Activated gamma-delta T cell treated with Interleukin-2 at 50 U/mL for 16 hours (primary cell): ENCODE measurements at regions not wholly inside any gene's neighbourhood (a gene's known extent, or its start where the extent isn't known, plus 50 kb on each side); places are given as distances from the start of the nearest gene placed in this dataset.

ENCODE experiments used
- DNase-seq: peaks from one replicate; pipeline ENCODE4 v3.0.0-alpha.2; 2020

DNA sequence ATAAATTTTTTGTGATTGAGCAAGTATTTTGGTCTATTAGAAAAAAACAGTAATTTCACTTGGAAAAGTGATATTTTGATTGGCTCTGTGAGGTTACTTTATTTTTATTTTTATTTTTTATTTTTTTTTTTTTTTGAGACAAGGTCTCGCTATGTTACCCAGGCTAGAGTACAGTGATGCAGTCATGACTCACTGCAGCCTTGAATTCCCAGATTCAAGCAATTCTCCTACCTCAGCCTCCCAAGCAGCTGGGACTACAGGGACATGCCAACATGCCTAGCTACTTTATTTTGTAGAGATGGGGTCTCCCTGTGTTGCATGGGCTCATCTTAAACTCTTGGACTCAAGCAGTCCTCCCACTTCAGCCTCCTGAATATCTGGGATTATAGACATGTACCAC is 60.9 kb upstream of the MGAT5 start:
- DNase-seq = no peak

GRCh38 chr2:134194519-134194918 is 59.4 kb upstream of the MGAT5 start:
- DNase-seq = no peak

- no peak for DNase-seq
Measured at GRCh38 chr2:134195341-134195740, 58.5 kb upstream of the MGAT5 start.

GRCh38 chr2:134197445-134197844 is 56.4 kb upstream of the MGAT5 start:
- DNase-seq = no peak

- DNase-seq = no peak
Measured at GRCh38 chr2:134198006-134198634, 55.8 kb upstream of the MGAT5 start.

DNA sequence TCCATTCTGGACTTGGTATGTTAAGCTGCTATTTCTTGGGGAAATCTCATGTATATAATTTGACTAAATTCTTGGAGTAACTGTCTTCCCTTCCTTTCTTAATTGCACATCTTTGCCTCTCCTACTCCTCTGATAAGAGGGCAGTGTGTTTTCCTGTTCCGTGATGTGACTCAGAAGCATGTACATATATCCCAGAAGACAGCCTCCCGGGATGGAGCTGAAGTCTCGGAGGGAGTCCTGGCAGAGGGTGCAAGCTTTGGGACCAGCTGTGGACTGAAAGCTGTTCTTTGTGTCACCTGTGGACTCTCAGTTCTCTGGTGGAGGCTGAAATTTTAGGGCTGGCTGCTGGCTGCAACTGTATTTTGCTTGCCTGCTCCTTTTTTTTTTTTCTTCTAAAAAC is 54.7 kb upstream of the MGAT5 start:
- no peak for DNase-seq

GRCh38 chr2:134200036-134200618 is 53.7 kb upstream of the MGAT5 start:
- no peak for DNase-seq

DNA sequence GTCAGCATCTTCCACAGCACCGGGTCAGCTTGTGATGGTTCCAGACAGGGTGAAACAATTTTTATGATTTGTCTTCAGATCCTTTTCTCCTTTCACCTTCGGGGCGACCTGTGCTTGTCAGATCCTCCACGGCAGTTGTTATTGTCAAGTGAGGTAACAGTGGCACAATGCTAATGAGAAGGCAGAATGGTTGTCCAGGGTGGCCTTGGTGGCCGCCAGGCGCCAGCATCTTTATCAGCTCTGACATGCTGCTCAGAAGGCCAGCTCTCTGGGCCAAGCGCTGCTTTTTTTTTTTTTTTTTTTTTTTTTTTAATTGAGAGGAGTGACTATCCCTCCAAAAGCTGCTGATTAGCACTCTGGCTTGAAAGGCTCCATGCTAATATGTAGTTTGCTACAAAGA is 52.3 kb upstream of the MGAT5 start:
- no peak for DNase-seq

DNA sequence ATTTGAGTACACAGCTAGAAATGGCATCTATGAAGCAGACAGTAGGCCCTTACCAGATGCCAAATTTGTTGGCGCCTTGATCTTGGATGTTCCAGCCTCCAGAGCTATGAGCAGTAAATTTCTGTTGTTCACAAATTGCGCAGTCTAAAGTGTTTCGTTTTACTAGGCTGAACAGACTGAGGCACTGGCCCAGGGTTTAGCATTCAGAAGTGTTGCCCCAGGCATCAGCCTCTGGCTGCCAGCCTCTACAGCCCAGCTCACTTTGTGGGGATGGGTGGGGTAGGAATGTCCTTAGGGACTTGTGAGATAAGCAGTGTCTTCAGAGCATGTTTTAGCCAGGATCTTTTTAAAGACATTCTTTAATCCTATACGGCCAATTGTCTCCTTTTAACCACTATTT is 51.5 kb upstream of the MGAT5 start:
- DNase-seq = no peak

DNA sequence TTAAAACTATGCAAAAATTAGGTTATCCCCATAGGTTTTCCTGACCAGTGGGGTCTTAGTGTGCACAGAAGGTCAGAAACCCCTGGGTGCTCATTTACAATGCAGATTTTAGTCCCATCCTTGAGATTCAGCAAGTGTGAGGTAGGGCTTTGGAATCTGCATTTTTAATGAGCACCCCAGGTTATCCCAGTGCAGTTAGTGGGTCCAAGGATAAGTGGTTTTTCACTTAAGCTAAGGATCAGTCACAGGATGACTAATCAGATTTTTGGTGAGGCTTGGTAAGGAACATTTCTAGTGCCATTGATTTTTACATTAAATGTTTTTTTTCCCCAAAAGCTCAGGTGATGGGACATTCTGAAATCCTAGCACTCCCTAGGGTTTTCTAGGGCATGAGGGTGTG is 50.7 kb upstream of the MGAT5 start:
- no peak for DNase-seq
